ENCODE measurements at regions not wholly inside any gene's neighbourhood (a gene's known extent, or its start where the extent isn't known, plus 50 kb on each side); places are given as distances from the start of the nearest gene placed in this dataset.
"Not testable (repeated sequence)": the region's sequence is repeated elsewhere in the genome, so short reads cannot be mapped to it uniquely, and the experiment has no call there.

DNA sequence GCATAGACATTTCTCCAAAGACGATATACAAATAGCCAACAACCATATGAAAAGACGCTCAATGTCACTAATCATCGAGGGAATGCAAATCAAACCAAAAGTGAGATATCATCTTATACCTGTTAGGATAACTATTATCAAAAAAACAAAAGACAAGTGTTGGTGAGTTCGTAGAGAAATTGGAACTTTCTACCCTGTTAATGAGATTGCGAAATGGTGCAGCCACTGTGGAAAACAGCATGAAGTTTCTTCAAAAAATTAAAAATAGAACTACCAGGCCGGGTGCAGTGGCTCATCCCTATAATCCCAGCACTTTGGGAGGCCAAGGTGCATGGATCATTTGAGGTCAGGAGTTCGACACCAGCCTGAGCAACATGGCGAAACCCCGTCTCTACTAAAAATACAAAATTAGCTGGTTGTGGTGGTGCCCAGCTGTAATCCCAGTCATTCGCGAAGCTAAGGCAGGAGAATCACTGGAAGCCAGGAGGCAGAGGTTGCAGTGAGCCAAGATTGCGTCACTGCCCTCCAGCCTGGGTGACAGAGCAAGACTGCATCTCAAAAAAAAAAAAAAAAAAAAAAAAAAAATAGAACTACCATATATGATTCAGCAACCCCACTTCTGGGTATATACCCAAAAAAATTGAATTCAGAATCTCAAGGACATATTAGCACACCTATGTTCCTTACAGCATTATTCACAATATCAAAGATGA, 170.0 kb upstream of the ZNF184 start:
- DNase-seq (ENCODE audit: low spot score in 2 of 2): no peak
- no peak for FAIRE-seq

DNA sequence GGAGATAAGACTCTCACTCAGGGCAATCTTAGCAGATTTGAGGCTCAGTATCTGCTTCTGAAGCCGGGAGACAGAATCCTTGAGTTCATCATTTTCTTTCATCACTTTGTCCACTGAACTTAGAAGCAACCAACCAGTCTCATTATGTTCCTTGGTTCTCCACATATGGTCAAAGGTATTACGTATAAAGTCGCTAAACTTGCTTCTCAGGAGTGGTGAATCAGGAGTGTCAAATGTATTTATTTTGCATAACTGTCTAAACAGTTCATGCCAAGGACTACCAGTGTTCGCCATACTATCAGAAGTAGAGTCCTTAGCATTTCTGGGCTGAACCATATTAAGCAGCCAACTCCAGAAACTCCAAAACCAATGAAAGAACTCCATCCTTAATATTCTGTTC, 163.0 kb upstream of the ZNF184 start:
- not testable (repeated sequence) for DNase-seq (ENCODE audit: low spot score in 2 of 2); FAIRE-seq

DNA sequence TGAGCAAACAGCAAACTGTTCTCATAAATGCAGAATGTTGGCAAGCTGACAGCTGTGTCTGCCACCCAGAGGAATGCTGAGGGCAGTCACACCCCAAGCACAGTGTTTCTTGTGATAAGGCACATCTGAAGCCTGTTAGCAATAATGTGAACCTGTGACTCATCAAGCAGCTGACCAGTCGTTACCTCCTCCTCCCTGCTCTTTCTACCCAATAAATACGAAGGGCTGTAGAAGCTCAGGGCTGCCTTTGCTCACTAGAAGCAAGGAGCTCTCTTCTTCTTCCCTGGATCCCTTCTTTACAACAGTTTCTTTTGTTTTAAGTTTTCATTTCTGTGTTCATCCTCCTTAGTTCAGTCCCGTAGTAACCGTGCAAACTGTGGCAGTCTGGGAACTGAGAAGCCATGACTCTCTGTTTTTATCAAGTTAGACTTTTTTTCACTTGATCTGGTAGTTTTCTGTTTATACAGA, 160.3 kb upstream of the ZNF184 start:
- FAIRE-seq: not testable (repeated sequence)

DNA sequence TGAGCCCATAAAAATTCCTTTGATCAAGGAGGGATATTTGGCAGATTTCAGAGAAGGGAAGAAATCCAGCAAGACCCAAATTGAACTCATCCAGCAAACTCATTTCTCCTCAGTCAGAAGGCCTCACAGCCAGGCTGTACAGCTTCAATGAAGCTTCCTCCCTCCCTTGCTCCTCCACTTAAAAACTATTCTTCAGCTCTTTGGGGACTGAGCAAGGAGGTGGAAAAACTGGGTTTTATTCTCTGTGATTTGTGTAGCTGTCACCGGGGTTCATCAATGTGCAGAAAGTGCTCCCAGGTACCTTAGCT, 158.7 kb upstream of the ZNF184 start:
- no peak for DNase-seq (ENCODE audit: low spot score in 2 of 2)
- no peak for FAIRE-seq

More for the DNA sequence above, 160.3 kb upstream of the ZNF184 start:
- DNase-seq (ENCODE audit: low spot score in 2 of 2): not testable (repeated sequence)

DNA sequence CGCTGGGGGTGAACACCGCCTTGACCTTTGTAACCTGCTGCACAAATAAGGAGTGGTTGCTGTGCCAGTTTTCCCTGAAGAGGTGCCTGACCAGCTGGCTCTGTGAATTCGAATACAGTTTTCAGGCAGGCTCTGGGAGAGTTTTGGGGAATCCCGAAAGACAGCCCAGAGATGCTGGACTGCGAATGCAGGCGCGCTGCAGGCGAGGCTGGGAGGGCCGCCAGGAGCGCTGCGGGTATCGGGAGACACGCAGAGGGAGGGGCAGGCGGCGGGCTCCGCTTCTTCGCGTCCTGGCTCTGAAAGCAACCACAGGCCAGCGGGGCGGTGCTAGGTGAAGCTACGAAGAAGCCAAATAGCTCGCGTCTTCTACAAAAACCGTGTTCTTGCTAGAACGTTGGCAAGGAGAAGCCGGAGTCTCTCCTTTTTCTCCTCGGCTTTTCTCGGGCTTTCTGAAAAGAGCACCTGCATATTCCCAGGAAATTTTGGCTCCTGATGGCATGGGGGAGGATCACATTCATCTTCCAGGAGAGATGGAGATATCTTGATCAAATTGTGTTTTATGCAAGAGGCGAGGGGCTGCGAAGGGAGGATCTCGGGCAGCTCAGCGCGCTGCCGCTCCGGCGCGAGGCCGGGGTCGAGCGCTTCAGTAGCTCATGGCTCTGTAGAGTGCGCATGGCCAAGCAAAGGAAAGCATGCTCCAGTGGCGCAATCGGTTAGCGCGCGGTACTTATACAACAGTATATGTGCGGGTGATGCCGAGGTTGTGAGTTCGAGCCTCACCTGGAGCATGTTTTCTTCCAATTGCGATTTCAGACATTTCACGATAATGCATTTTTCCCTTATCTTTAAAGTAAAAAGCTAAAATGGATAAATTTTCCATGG, 158.1 kb upstream of the ZNF184 start:
- FAIRE-seq (no peak), DNase-seq (ENCODE audit: low spot score in 2 of 2) (peak in 1 of 2 donors; percentile 34)

DNA sequence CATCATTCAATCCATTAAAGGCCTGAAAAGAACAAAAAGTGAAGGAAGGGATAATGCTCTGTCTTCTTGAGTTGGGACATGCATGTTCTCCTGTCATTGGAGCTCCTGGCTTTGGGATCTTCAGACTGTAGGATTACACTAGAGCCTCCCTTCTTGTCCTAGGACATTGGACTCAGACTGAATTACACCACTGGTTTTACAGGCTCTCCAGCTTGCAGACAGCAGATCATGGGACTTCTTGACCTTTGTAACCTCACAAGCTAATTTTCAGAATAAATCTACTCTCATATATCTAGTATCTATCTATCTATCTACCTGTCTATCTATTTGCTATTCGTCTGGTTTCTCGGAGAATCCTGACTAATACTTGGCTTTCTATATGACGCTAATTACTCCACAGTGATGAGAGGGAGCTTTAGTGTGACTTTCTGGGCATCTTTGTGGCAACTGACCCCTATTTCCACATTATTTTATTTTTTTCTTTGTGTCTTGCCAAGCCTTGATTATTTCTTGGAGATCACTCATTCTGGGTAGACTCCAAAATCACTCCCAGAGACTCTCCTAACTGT, 151.9 kb upstream of the ZNF184 start:
- DNase-seq (ENCODE audit: low spot score in 2 of 2) (no peak), FAIRE-seq (no peak)

DNA sequence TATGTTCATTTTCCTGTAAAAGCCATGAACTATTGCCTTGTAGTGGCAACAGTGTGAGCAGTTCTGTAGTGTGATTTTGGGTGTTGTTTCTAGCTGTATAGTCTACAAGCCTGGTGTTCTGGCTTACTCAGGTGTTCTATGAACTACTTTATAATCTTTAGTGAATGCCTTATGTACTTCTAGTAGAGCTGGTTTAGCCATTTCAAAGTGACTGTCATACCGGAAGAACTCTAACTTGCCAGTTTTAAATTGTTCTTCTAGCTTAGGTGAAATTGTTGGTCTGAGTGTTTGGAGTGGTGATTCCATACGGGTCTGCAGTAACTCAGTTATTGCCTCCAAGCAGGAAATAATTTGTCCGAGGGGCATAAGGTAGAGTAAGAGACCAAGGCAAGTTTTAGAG, 150.2 kb upstream of the ZNF184 start:
- DNase-seq (ENCODE audit: low spot score in 2 of 2) (no peak), FAIRE-seq (no peak)

DNA sequence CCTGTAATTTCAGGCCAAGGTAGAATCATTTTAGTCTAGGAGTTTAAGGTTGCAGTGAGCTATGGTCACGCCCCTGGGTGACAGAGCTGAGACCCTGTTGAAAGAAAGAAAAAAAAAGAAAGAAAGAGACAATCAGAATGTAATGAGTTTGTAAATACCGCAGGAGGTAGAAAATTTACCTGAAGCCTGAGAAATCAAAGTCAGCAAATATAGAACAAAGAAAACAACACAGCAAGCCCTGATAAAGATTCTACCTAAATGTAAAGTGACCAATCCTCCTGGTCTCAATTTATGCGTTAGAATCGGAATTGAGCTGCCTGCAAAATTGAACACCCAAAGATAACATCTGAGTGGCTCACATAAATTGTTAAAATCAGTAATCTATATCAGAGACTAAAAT, 146.5 kb upstream of the ZNF184 start:
- FAIRE-seq: no peak
- DNase-seq (ENCODE audit: low spot score in 2 of 2): no peak

DNA sequence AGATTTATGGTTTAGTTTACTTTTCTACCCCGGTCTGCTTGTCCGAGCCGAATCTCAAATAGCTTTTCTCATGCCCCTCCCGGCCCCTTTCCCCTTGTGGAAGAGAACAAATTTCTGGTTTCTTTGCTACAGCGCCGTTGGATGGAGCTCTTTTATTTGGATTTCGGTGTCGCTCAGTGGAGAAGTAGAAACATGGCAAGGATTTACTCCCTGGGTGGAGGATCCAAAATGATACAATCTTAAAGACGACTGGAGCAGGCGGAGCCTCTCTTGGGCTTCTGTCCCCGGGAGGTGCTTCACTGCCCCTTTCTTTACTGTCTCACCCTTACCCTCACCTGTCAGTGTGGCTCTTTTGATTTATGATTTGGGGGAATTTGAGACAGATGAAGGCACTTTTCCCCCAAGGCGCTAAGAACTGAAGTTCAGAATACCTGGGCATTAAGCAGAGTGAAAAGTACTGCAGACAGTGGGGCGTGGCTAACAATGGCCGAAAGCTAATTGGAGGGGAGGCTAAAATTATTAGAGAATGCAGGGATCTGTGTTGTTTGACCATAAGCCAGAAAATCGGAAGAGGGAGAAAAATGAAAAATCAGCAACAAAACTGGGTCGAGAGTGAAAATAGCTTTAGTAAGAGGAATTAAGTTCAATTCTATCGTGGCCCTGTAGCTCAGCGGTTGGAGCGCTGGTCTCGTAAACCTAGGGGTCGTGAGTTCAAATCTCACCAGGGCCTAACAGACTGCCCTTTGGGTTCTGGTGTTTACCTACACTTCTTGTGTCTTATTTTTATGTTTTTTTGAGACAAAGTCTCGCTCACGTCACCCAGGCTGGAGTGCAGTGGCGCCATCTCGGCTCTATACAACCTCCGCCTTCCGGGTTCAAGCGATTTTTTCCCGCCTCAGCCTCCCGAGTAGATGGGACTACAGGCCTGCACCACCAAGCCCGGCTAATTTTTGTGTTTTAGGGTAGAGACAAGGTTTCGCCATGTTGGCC, 145.1 kb upstream of the ZNF184 start:
- no peak for DNase-seq (ENCODE audit: low spot score in 2 of 2)

DNA sequence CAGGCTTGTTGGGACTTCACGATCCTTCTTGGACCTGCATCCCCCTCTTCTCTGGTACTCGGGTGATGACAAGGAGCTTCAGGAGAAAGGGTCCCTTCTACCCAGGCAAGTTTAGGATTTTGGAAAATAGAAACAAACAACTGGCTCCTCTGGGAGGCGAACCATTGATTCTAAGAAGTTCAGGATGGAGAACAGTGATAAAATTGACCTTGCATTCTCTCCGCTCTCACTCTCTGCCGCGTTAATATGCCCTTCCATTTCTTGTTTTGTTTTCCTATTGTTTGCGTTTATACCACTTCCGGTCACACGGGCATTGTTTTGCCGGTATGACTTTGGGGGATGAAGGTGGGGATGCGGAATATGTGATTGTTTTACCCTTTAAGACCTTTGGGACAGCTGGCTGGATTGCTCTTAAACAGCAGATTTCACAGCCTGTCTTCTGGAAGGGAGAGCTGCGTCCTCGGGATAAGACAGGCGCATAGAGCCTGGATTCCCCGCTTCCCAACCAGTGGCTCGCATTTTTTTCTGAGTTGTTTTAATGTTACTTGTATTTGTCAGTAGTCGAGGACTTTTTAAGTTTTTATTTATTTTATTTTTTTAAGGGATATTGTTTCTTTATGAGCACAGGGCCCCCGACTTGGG, 144.3 kb upstream of the ZNF184 start:
- no peak for FAIRE-seq

More for the DNA sequence above, 145.1 kb upstream of the ZNF184 start:
- FAIRE-seq: no peak

DNA sequence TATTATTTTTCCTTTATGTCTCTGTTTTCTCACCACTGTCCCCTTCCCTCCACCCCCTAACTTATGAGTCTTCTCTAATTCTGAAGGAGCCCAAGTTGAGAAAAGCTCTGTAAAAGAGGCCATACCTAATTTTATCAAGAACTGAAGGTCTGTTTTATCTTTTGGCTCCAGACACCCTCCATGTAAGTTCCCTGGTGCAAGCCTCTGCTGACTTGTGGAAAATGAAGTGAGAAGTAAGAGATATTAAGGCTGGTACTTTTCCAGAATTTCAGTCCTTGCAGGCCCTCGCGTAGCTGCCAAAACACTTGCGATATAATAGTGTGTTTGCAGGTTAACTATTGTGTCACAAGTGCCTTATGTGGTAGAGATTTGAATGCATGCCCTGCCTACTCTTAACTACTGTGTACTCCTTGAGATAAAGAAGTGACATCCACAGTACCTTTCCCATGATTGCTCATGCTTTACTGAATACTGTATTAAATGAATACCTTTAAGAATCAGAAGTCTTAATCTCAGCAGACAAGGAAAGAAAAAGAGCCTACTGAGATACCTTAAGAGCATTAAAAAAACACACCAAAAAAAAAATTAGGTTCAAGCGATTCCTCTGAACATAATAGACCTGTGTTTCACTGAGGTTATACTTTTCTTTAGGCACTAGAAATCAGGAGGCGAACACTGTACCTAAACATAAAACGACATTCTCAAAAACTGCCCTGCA, 143.6 kb upstream of the ZNF184 start:
- FAIRE-seq (no peak), DNase-seq (ENCODE audit: low spot score in 2 of 2) (no peak)

More for the DNA sequence above, 144.3 kb upstream of the ZNF184 start:
- no peak for DNase-seq (ENCODE audit: low spot score in 2 of 2)

DNA sequence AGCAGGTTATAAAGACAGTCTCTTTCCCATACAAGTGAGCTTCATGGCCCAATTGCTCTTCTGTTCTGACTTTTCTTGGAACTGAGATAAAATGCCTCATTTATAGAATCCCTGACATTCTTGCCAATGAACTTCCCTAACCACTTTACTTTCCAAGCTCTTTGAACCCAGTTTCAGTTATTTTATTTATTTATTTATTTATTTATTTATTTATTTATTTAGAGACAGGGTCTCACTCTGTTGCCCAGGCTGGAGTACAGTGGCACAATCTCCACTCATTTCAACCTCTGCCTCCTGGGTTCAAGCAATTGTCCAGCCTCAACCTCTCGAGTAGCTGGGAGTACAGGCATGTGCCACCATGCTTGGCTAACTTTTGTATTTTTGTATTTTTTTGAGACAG, 138.5 kb upstream of the ZNF184 start:
- DNase-seq (ENCODE audit: low spot score in 2 of 2) (no peak), FAIRE-seq (no peak)

DNA sequence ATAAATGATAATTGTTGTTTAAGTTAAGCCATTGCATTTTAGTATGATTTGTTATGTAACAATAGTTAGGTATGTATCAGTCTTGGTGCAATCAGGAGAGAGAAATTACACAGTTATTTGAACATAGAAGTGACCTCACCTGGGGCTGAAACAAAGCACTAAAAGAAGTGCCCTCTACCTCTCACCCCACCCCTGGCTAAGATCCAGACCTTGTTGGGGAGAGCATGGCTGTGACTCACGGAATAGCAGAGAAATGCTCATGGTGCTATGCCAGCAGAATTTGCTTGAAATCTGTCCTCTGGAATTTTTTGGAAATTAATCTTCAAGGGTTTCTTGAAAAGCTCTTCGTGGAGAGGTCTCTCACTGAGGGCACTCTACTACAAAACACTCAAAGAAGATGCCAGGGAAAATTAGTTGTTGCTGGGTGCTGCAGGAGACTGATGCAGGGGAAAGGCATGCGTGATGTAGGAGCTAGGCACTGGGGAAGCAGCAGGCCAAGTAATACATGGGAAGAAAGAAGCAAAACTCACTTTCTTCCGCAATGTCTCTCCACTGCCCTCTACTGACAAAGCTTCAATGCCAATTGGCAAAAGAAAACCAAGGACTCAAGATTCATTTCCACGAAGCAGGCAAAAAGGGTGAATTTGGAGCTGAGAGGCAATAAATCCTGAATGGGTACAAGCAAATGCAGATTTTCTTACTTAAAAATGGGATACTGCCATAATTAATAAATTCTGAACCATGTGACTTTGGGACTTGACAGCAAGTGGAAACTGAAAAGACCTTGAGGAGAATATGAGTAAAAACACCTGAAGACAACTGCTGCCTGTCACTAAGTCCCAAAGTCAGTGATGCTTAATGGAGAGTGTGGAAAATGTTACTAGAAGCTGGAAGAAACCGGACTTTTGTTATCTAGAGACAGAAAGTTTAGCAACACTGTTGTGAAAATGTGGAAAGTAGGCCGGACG, 136.3 kb upstream of the ZNF184 start:
- DNase-seq (ENCODE audit: low spot score in 2 of 2) (no peak), FAIRE-seq (no peak)

DNA sequence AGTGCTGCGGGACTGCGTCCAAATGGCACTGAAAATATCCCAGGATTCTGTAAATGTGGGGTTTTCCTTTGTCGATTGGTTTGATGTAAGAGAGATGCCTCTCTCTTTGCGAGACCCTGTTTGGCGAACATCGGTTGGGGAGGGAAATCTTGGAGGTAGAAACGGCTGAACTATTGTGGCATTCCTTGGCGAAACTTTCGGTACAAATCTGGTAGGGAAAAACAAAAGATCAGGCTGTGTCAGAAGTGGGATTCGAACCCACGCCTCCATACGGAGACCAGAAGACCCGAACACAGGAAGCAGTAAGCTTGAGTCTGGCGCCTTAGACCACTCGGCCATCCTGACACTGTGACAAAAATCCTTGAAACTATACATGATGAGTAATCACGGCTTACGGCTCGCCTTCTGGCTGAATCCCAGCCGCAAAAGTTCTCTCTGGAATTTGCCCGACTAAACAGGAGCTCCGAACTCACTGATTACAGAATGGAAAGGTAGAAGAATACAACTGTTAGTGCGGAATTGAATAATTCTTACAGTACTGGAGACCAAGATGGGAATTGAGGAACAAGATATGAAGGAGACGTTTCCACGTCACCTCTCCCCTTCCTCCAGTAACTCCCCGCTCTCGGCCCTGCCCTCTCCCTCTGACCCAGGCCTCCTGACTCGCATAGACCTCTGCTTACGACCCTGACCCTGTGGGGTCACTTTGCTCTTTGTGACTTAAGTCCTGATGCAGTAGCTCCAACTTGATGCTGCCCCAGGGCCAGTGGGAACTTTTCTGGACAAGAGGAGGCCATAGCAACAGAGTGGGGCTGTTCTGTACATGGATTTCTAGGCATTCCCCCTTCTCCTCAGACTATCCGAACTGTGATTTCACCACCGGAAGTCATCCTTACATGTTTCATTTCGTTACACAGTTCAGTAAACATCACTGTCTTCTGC, 132.8 kb upstream of the ZNF184 start:
- no peak for FAIRE-seq

DNA sequence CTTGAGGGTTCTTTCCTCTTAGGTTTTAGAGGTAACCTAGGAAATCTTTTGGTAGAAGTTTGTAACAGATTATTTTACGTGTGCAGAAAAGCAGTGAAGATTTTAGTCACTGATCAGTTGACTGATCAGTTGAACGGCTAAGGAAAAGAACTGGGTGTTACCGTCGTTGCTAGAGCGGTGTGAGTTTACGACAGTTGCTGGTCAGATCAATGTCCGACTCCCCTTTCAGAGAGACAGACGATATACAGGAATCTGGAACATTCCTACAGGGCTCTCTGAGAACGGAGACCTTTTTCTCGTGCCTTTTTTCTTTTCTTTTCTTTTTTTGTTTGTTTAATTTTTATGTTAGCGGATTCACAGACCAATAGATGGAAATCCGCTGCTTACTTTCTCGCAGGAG, 132.1 kb upstream of the ZNF184 start:
- DNase-seq (ENCODE audit: low spot score in 2 of 2): no peak

More for the DNA sequence above, 132.8 kb upstream of the ZNF184 start:
- no peak for DNase-seq (ENCODE audit: low spot score in 2 of 2)

DNA sequence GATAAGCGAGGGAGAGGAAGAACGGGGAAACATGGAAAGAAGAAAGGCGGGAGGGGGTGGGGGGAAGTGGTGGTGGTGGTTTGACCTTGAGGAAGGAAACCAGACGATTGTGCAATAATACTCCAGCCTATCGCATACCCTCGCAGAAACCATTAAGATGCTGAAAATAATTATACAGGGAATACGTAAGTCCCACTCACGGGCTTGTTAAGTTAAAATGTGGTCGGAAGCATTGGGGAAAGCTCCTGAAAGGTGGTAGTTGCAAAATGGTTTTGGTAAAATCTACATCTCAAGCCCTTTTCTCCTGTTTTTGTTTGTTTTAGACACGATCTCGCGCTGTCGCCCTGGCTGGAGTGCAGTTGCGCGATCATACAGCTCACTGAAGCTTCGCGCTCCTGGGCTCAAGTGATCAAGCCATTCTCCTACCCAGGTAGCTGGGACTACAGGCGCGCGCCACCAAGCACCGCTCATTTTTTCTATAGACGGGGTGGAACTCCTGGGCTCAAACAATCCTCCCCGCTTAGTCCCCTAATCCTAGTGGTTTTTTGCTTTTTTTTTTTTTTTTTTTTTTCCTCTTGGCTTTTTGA, 128.9 kb upstream of the ZNF184 start:
- FAIRE-seq (no peak), DNase-seq (ENCODE audit: low spot score in 2 of 2) (no peak)

More for the DNA sequence above, 132.1 kb upstream of the ZNF184 start:
- no peak for FAIRE-seq

Data from frontal cortex (tissue), 3 donors.